ENCODE measurements at regions not wholly inside any gene's neighbourhood (a gene's known extent, or its start where the extent isn't known, plus 50 kb on each side); places are given as distances from the start of the nearest gene placed in this dataset.

- TF ChIP-seq, protein P1, sequence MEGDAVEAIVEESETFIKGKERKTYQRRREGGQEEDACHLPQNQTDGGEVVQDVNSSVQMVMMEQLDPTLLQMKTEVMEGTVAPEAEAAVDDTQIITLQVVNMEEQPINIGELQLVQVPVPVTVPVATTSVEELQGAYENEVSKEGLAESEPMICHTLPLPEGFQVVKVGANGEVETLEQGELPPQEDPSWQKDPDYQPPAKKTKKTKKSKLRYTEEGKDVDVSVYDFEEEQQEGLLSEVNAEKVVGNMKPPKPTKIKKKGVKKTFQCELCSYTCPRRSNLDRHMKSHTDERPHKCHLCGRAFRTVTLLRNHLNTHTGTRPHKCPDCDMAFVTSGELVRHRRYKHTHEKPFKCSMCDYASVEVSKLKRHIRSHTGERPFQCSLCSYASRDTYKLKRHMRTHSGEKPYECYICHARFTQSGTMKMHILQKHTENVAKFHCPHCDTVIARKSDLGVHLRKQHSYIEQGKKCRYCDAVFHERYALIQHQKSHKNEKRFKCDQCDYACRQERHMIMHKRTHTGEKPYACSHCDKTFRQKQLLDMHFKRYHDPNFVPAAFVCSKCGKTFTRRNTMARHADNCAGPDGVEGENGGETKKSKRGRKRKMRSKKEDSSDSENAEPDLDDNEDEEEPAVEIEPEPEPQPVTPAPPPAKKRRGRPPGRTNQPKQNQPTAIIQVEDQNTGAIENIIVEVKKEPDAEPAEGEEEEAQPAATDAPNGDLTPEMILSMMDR (IDR thresholded peaks at IDR 0.05), result no peak
- no peak for TF ChIP-seq POLR2A (IDR thresholded peaks at IDR 0.05)
These were observed 747.7 kb downstream of the PCDH17 start for GRCh38 chr13:58379221-58379620.

All from heart left ventricle (tissue), 13 donors.